ENCODE measurements at regions not wholly inside any gene's neighbourhood (a gene's known extent, or its start where the extent isn't known, plus 50 kb on each side); places are given as distances from the start of the nearest gene placed in this dataset.

DNA sequence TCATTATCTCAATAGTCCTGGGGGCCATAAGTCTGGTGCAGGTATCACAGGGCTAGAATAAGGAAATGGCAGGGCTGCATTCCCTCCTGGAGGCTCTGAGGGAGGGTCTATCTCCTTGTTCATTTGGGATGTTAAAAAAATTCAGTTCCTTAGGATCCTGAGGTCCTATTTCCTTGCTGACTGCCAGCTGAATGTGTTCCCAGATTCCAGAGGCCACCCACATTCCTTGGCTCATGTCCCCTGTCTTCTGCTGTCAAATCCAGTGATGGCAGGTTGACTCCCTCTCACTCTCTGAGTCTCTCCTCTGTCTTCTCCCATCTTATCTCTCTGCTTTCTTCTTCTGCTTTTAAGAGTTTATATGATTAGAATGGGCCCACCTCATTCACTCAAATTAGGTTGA lies 400.6 kb downstream of the PTPRU start:
- TF ChIP-seq, protein P1, sequence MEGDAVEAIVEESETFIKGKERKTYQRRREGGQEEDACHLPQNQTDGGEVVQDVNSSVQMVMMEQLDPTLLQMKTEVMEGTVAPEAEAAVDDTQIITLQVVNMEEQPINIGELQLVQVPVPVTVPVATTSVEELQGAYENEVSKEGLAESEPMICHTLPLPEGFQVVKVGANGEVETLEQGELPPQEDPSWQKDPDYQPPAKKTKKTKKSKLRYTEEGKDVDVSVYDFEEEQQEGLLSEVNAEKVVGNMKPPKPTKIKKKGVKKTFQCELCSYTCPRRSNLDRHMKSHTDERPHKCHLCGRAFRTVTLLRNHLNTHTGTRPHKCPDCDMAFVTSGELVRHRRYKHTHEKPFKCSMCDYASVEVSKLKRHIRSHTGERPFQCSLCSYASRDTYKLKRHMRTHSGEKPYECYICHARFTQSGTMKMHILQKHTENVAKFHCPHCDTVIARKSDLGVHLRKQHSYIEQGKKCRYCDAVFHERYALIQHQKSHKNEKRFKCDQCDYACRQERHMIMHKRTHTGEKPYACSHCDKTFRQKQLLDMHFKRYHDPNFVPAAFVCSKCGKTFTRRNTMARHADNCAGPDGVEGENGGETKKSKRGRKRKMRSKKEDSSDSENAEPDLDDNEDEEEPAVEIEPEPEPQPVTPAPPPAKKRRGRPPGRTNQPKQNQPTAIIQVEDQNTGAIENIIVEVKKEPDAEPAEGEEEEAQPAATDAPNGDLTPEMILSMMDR (IDR thresholded peaks at IDR 0.05; ENCODE audit: insufficient read depth, missing control alignments) = no peak
- FAIRE-seq = no peak
- DNase-seq (ENCODE audit: insufficient read length, low spot score) = no peak

DNA sequence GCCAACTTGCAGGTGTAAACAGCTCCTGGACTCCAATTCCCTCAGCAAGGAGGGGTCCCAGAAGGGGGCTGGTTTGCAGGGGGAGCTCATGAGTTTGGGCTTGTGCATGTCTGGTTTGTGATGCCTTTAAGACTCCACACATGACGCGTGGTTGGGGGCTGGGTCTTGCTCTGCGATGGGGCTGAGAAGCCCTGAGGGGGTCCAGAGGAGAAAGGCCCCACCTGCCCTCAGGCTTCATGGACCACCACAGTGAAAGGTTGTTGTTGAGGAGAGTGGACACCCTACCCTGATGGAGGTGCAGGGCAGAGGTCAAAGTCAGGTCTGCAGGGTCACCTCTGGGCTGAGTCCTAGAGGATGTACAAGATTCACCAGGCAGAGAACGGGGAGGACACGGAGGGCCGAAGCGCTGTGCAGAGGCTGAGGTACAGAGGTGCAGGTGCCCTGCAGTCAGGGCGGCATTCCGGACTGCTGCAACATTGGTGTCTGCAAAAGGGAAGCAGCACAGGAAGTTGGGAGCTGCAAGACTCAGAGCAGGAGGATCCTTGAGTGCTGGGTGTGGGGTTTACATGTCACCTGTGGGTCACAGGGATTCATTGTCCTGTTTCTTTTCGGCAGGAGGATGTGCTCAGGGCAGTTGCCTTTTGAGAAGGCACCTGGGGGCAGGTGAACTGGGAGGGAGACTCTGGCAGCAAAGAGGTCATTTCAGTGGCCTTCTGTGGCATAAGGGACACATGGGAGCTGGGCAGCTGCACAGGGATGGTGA lies 399.4 kb downstream of the PTPRU start:
- TF ChIP-seq, protein P1 (IDR thresholded peaks at IDR 0.05; ENCODE audit: insufficient read depth, missing control alignments) = no peak
- DNase-seq (ENCODE audit: insufficient read length, low spot score) = no peak
- no peak for FAIRE-seq

DNA sequence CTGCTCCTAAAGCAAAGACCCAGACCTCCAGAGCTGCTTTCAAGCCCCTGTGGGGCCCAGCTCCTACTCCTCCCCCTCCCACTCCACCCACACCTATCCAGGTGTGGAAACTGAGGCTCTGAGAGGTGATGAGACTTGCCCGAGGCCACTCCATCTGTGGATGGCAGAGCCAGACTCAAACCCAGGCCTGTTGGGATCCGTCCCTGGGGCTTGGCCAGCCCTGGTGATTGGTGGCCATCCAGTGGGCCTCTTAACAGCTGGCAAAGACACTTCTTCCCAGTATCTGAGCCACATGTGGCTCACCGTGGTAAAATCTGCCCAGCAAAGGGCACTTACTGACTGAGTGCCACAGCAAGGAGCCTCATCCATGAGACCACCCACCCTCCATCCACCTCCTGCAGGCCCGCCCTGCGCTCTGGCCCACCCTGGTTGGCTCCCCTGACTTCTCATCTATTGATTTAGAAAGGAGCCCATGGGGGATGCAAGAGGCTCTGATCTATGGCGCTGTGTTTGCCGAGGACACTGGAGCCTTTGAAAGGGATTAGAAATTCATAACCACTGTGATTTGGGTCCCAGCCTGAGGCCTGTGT lies 398.5 kb downstream of the PTPRU start:
- no peak for FAIRE-seq
- TF ChIP-seq, protein P1 (IDR thresholded peaks at IDR 0.05; ENCODE audit: insufficient read depth, missing control alignments) = no peak
- no peak for DNase-seq (ENCODE audit: insufficient read length, low spot score)

DNA sequence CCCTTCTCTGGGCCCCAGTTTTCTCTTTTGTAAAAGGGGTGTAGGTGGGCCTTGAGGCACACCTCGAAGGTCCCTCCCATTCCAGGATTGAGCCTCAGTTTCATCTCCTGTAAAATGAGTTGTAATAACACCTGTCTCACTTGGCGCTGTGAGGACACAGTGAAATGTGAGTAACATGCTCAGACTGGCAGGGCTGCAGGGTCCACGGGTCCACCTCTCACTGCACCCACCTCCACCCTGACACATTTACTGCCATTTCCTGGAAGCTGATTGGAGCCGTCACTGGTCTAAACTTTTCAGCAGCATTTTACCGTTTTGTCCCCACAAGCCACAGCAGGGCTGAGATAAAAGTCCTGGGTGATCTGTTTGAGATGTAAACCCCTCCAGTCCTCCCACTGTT lies 398.0 kb downstream of the PTPRU start:
- TF ChIP-seq, protein P1 (IDR thresholded peaks at IDR 0.05; ENCODE audit: insufficient read depth, missing control alignments) = no peak
- DNase-seq (ENCODE audit: insufficient read length, low spot score) = no peak
- FAIRE-seq = no peak

DNA sequence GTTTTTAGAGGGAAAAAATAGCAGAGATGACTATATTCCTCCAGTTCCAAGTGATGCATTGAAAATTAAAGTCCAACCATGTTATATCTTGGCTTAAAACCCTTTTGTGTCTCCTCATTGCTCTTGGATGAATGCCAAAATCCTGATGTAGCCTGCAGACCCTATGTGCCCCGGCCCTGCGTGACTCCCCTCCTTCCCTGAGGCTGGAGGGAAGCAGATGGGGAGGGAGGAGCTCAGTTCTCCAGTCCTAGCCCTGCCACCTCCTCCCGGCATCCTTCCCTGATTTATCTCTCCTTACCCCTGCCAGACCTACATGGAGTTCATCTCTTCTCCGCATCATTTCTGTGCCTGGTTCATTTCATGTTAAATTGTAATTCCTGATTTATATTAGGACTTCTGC lies 397.4 kb downstream of the PTPRU start:
- no peak for FAIRE-seq
- TF ChIP-seq, protein P1 (IDR thresholded peaks at IDR 0.05; ENCODE audit: insufficient read depth, missing control alignments) = no peak
- no peak for DNase-seq (ENCODE audit: insufficient read length, low spot score)

DNA sequence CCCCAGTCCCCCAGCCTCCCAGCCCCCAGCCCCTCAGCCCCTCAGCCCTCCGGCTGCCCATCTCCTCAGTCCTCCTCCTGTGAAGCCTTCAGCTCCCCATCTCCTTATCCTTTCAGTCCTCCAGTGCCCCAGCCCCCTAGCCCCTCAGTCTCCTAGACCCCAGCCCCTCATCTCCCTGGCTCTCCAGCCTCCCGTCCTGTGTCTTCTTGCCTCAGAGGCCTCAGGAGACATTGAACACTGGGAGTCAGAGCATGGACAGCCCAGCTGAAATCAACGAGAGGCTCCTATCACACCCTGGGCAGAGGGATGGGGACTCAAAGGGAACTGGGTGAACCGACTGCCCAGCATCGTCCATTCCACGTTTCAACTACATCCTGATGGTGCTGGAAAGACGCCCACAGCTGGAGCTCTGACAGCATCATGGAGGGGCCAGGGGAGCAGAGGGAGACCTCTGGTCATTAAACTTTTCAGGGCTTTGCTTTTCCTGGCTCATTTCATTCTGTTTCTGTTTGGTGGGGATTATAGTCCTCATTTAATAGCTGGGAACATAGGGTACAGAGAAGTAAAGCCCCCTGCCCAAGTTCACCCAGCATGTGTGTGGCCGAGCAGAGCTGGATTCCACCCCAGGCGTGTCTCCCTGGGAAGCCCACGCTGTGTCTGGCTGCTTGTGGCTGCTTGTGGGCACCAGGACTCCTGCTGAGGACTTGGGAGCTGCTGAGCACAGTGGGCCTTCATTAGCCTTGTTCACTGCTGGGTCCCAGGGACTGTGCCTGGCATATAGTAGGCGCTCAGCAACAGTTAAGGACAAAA lies 396.7 kb downstream of the PTPRU start:
- no peak for DNase-seq (ENCODE audit: insufficient read length, low spot score)
- TF ChIP-seq, protein P1 (IDR thresholded peaks at IDR 0.05; ENCODE audit: insufficient read depth, missing control alignments) = no peak
- FAIRE-seq = no peak

Data from D721Med (cell line).